Suprapubic skin (tissue), 4 donors: ENCODE measurements at regions not wholly inside any gene's neighbourhood (a gene's known extent, or its start where the extent isn't known, plus 50 kb on each side); places are given as distances from the start of the nearest gene placed in this dataset.
"Not testable (repeated sequence)": the region's sequence is repeated elsewhere in the genome, so short reads cannot be mapped to it uniquely, and the experiment has no call there.

ENCODE experiments used
- DNase-seq, 2 donors: peaks; one replicate each; pipeline ENCODE4 v3.0.0-alpha.2; 2019; ENCODE audit warnings: low spot score in 2 of 2
- H3K27ac ChIP-seq: fragments of 200-600 bp; sonication (generic); one replicate; pipeline ENCODE4 v1.5.1; 2019
- H3K27me3 ChIP-seq: fragments of 200-600 bp; sonication (generic); one replicate; pipeline ENCODE4 v1.5.1; 2019
- H3K36me3 ChIP-seq: fragments of 200-600 bp; sonication (generic); one replicate; pipeline ENCODE4 v1.5.1; 2019
- H3K4me1 ChIP-seq: fragments of 200-600 bp; sonication (generic); one replicate; pipeline ENCODE4 v1.5.1; 2019
- H3K4me3 ChIP-seq: fragments of 200-600 bp; sonication (generic); one replicate; pipeline ENCODE4 v1.5.1; 2019; ENCODE audit warnings: mild to moderate bottlenecking
- H3K9me3 ChIP-seq: fragments of 200-600 bp; sonication (generic); one replicate; pipeline ENCODE4 v1.5.1; 2019
- CTCF ChIP-seq, 2 donors: fragments of 200-600 bp in 1 of 2; fragments of 450-650 bp in 1 of 2; sonication (generic) in 1 of 2; IDR thresholded peaks; one replicate each; pipeline ENCODE4 v1.5.1; 2016 to 2019; ENCODE audit warnings: antibody characterized with exemption in 2 of 2, mild to moderate bottlenecking in 1 of 2, moderate library complexity in 1 of 2
- EP300 ChIP-seq: sonication (generic); formaldehyde crosslinking; IDR thresholded peaks from one replicate; pipeline ENCODE4 v1.6.1; 2017; ENCODE audit warnings: antibody characterized with exemption
- POLR2A ChIP-seq, 2 donors: fragments of 450-650 bp; IDR thresholded peaks; one replicate each; pipeline ENCODE4 v1.6.1; 2017; ENCODE audit warnings: antibody characterized with exemption in 2 of 2, mild to moderate bottlenecking in 2 of 2, moderate library complexity in 2 of 2
- POLR2AphosphoS5 ChIP-seq, 3 donors: sonication (generic); formaldehyde crosslinking; IDR thresholded peaks; one replicate each; pipeline ENCODE4 v1.6.1; 2017; ENCODE audit warnings: antibody characterized with exemption in 3 of 3
- WGBS: methylation state at CpG from one replicate; pipeline ENCODE4 v1.1.5; 2018; 5-methylcytosine and 5-hydroxymethylcytosine counted together

- 66% methylated on average over 13 of the region's 13 CpGs for WGBS
- peak; percentile 77 to 83 for DNase-seq
- Histone ChIP-seq H3K27me3 (no peaks in the 10 kb centered on the region), H3K9me3 (no peaks in the 10 kb centered on the region), H3K36me3 (no peaks in the 10 kb centered on the region), H3K4me1 (peaks cover 2% of the 10 kb centered on the region), H3K4me3 (no peak overlapping the region), H3K27ac (no peak overlapping the region)
- TF ChIP-seq POLR2A (IDR thresholded peaks at IDR 0.05) (no peak), EP300 (no peak), CTCF (IDR thresholded peaks at IDR 0.05) (no peak), POLR2AphosphoS5 (IDR thresholded peaks at IDR 0.05) (no peak)
Measured at GRCh38 chr18:49725809-49726674, 87.3 kb downstream of the ACAA2 start.

GRCh38 chr18:49723648-49724180, 89.6 kb downstream of the ACAA2 start:
- WGBS, result 52% methylated on average over 13 of the region's 13 CpGs
- Histone ChIP-seq H3K27me3 (no peaks in the 10 kb centered on the region), H3K4me3 (no peak overlapping the region), H3K27ac (no peak overlapping the region), H3K36me3 (no peaks in the 10 kb centered on the region), H3K4me1 (no peaks in the 10 kb centered on the region), H3K9me3 (no peaks in the 10 kb centered on the region)
- no peak for TF ChIP-seq EP300
- TF ChIP-seq POLR2A (IDR thresholded peaks at IDR 0.05), result no peak
- no peak for TF ChIP-seq POLR2AphosphoS5 (IDR thresholded peaks at IDR 0.05)
- TF ChIP-seq CTCF (IDR thresholded peaks at IDR 0.05), result no peak
- DNase-seq, result no peak

GRCh38 chr18:49722477-49722876, 90.9 kb downstream of the ACAA2 start:
- H3K4me1 ChIP-seq, result no peaks in the 10 kb centered on the region
- H3K27me3 ChIP-seq, result no peaks in the 10 kb centered on the region
- H3K27ac ChIP-seq, result no peak overlapping the region
- no peak overlapping the region for H3K4me3 ChIP-seq
- WGBS, result 82% methylated on average over 4 of the region's 4 CpGs
- TF ChIP-seq POLR2A (IDR thresholded peaks at IDR 0.05) (no peak), CTCF (IDR thresholded peaks at IDR 0.05) (no peak), POLR2AphosphoS5 (IDR thresholded peaks at IDR 0.05) (no peak), EP300 (no peak)
- no peak for DNase-seq
- no peaks in the 10 kb centered on the region for H3K9me3 ChIP-seq
- H3K36me3 ChIP-seq, result no peaks in the 10 kb centered on the region

GRCh38 chr18:49721981-49722380, 91.4 kb downstream of the ACAA2 start:
- no peak for TF ChIP-seq EP300
- TF ChIP-seq POLR2AphosphoS5 (IDR thresholded peaks at IDR 0.05), result no peak
- no peak for TF ChIP-seq CTCF (IDR thresholded peaks at IDR 0.05)
- TF ChIP-seq POLR2A (IDR thresholded peaks at IDR 0.05), result no peak
- no peaks in the 10 kb centered on the region for H3K4me1 ChIP-seq
- DNase-seq, result no peak
- H3K36me3 ChIP-seq, result no peaks in the 10 kb centered on the region
- H3K9me3 ChIP-seq, result no peaks in the 10 kb centered on the region
- no peaks in the 10 kb centered on the region for H3K27me3 ChIP-seq
- 88% methylated on average over 3 of the region's 3 CpGs for WGBS
- H3K4me3 ChIP-seq, result no peak overlapping the region
- no peak overlapping the region for H3K27ac ChIP-seq

GRCh38 chr18:49720944-49721343, 92.4 kb downstream of the ACAA2 start:
- H3K27me3 ChIP-seq, H3K4me3 ChIP-seq, H3K4me1 ChIP-seq, DNase-seq, H3K36me3 ChIP-seq, H3K27ac ChIP-seq, H3K9me3 ChIP-seq: not testable (repeated sequence)
- 90% methylated on average over 3 of the region's 3 CpGs for WGBS
